OCI-LY3 (cell line): ENCODE measurements at regions not wholly inside any gene's neighbourhood (a gene's known extent, or its start where the extent isn't known, plus 50 kb on each side); places are given as distances from the start of the nearest gene placed in this dataset.
"Not testable (repeated sequence)": the region's sequence is repeated elsewhere in the genome, so short reads cannot be mapped to it uniquely, and the experiment has no call there.

Source experiments
- CTCF ChIP-seq: fragments of 200-600, 300-600 bp; sonication (generic); IDR thresholded peaks from 2 replicates; pipeline ENCODE4 v1.5.1; 2014; ENCODE audit warnings: antibody characterized with exemption, low read length, low read depth
- EZH2phosphoT487 ChIP-seq: fragments of 200-600 bp; shearing (Covaris generic); IDR thresholded peaks from 2 replicates; pipeline ENCODE4 v1.6.1; 2018; ENCODE audit warnings: antibody characterized with exemption, mixed run types, low read depth

- TF ChIP-seq EZH2phosphoT487, CTCF: not testable (repeated sequence)
Measured at GRCh38 chr9:41358682-41359081, 169.6 kb upstream of the ZNG1F start.
